A673 (cell line): ENCODE measurements at regions not wholly inside any gene's neighbourhood (a gene's known extent, or its start where the extent isn't known, plus 50 kb on each side); places are given as distances from the start of the nearest gene placed in this dataset.

Experiments
- EZH2 ChIP-seq: fragments of 200-600 bp; sonication (generic); IDR thresholded peaks from 2 replicates; pipeline ENCODE4 v1.6.1; 2017; ENCODE audit warnings: borderline replicate concordance, low read depth, mild to moderate bottlenecking, mixed read lengths, antibody characterized with exemption, low read length; ENCODE audit not compliant: poor library complexity, severe bottlenecking
- TF ChIP-seq, protein P1 (sequence below): fragments of 300-800, 200-600 bp; sonication (generic); conservative IDR thresholded peaks from 2 replicates; pipeline ENCODE4 v1.5.1; 2017; ENCODE audit warnings: low read depth, mild to moderate bottlenecking, antibody characterized with exemption, low read length, moderate library complexity, mixed read lengths

GRCh38 chr3:189500798-189501495 is 130.2 kb upstream of the TP63 start:
- no peak for TF ChIP-seq EZH2
- TF ChIP-seq, protein P1, sequence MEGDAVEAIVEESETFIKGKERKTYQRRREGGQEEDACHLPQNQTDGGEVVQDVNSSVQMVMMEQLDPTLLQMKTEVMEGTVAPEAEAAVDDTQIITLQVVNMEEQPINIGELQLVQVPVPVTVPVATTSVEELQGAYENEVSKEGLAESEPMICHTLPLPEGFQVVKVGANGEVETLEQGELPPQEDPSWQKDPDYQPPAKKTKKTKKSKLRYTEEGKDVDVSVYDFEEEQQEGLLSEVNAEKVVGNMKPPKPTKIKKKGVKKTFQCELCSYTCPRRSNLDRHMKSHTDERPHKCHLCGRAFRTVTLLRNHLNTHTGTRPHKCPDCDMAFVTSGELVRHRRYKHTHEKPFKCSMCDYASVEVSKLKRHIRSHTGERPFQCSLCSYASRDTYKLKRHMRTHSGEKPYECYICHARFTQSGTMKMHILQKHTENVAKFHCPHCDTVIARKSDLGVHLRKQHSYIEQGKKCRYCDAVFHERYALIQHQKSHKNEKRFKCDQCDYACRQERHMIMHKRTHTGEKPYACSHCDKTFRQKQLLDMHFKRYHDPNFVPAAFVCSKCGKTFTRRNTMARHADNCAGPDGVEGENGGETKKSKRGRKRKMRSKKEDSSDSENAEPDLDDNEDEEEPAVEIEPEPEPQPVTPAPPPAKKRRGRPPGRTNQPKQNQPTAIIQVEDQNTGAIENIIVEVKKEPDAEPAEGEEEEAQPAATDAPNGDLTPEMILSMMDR: no peak
